NCI-H446 (cell line): ENCODE measurements at regions not wholly inside any gene's neighbourhood (a gene's known extent, or its start where the extent isn't known, plus 50 kb on each side); places are given as distances from the start of the nearest gene placed in this dataset.

Experiments used
- DNase-seq, 2 experiments: peaks; one replicate each; lab custom pipeline; 2025; lab: John Stamatoyannopoulos, UW

DNA sequence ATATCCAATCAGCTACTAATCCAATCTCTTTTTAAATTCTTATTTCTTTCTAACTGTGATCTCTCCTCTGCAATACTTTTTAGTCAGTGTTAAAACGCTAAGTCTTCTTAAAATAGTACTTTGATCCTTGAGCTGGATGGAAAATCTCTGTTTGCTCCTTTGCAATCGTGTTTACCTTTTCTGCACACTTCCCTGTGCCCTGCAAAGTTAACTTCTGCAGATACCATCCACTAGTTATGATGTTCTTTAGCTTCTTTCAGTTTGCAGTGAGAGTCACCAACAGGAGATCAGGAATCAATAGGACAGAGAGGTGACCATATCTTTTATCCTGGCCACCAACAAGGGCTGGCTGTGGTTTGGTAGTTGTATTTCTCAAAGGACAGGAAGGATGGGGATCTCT lies 391.5 kb downstream of the GASK1B start:
- no peak for DNase-seq

DNA sequence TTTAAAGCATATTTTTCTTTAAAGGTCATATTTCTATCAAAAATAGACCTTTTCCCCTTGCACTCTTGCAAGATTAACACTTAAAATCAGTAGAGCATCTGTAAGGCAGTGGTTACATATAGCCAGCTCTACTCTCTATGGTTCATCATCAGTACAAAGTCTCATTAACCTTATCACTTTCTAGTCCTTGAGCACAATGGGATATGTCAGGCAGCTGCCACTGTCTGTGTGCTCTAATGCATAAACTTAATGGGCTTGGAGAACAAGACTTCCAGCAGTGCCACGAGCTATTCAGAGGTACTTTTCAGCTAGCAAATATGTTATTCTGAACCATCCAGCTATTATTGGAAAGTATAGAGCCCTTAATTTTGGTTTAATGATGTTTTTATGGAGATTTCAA lies 393.7 kb downstream of the GASK1B start:
- DNase-seq: no peak

DNA sequence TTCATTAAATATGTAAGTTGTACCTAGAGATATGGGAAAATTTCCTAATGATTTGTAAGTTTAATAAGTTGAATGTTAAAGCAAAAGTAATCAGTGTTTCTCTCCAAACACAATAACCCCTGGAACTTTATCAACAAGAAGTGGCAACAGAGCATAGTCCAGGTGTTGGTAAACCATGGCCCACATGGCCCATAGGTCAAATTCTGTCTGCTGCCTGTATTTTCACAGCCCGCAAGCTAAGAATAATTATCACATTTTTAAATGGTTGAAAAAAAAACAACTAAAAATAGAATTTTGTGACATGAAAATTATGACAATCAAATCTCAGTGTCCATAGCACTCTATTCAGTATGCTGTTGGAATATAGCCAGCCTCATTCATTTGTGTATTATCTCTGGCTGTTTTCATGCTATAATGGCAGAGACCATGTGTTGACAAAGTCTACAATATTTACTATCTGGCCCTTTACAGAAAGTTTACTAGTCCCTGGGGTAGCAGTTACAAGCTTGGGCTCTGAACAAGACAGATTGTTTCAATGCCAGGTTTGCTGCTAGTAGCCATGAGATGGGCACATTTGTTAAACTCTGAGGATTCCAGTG lies 395.8 kb downstream of the GASK1B start:
- peak in 1 of 2 experiments; percentile 8 for DNase-seq

DNA sequence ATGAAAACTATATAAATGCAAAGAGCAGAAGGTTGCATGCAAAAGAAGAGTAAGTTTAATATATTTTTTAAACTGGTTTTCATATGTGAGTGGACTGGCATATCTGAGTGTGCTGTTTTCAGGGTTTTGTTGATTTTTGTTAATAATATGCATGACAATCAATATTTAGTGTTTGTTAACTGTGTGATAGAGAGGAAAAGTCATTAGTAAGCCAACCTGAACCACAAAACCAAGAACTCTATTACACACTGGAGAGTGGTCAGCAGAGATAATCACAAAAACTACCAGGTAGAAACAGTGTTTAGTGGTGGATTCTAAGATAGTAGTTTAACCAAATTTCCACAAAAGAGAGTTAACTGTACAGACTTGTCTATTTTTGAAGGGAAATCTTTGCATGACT lies 396.9 kb downstream of the GASK1B start:
- DNase-seq: no peak

DNA sequence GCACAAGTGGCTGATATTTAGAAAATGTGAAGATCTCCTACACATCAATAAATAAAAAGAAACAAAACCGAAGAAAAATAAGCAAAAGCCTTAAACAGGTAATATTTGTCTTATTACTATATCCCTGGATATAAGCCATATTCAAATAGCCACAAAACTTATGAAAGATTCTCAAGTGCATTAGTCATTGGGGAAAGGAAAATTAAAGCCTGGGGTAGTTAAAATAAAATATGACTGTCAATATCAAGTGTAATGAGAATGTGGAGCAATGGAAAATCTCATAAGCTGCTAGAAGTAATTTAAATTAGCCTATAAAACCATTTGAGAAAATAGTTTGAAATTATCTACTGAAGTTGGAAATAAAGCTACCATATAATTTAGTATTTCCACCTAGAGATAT lies 399.9 kb downstream of the GASK1B start:
- DNase-seq: no peak

DNA sequence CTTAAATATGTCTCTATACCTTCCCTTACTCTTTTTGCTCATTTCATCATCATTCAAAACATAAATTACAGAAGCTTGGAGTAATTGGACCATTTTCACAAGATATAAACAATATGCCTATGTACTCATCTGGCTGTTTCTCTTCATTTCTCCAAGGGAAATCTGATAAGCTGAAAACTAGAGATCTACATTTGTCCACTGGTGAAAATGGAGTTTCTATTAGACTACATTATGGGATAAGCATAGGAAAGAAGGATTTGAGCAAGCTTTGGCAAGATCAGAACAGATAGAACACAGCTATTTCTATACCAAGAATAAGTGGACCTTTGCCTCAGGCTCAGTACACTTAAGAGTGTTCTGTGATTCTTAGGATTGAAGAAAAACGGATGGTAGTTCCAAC lies 404.4 kb downstream of the GASK1B start:
- no peak for DNase-seq

DNA sequence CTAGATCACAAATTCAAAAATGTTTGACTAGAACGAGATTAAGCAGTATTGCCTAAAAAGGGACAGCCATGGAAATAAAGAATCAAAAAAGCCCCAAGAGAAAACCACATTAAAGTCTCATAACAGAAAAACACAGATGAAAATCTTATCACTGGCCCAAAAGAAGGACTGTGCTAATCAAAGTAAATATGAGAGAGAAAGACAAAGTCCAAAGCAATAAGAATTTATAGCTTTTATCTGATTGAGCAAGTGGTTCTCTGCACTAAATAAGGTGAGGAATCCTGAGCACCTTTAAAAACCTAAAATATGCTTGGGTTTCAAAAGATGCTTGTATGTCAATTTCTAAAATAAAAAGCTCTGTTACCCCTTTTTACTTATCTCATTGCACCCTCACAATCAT lies 409.3 kb downstream of the GASK1B start:
- DNase-seq: no peak

DNA sequence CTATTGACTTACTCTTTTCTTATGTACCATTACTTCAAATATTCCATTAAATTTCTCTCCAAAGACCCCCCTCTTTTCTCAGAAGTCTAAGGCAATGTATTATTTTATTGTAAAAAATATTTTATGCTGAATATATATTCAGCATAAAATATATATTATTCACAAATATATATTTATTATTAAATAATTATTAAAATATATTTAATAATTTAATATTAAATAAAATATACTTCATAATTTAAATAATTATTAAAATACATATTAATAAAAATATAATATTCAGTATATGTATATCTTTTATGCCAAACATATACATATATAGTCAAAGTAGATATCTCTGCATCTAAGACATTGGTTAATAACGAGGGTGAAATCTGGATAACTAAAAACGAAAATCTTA lies 418.4 kb downstream of the GASK1B start:
- no peak for DNase-seq

DNA sequence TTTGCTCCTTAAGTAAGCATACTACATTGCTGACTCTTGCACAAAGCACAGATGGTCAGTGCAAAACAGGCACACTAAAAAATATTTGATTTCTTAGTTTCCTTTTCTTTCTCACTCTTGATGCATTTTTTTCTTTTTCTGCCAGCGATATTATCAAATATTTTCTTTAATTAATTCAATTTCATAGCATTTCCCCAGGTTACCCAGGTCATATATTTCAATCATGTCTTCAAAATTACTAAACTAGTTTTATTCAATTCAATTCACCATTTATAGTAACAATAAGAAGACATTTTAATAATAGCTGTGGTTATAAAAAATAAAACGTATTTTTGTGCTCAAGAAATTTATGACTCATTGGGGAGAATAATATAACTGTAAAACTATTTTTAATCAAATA lies 421.2 kb downstream of the GASK1B start:
- DNase-seq: no peak

DNA sequence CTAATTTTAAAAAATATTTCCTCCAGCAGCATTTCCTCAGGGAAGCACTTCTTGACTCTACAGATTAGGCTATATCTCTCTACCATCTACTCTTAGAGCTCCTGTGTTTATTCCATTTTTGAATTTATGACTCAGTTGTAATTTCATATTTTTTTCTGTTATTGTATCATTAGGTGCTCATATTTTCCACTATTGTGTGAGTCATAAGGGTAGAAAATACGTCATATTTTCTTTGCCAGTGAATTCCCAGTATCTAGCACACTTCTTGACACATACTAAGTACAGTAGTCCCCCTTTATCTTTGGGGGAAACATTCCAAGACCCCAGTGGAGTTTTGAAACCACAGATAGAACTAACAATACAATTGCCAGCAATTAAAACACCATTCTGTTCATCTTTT lies 431.2 kb downstream of the GASK1B start:
- no peak for DNase-seq

DNA sequence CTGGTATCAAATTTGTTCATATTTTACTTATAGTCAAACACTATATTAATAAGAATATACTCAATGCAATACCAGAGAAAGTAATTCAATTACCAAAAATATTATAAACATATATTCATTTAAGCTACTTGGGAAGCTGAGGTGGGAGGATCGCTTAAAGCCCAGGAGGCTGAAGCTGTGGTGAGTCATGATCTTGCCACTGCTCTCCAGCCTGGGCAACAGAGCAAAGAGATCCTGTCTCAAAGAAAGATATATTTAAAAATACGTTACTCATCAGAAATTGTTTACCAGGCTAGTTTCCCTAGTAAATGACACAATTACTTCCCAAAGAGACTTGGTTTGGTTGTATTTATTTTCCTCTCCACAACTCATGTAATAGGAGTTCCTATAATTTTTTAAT lies 433.6 kb downstream of the GASK1B start:
- peak in 1 of 2 experiments; percentile 4 for DNase-seq

DNA sequence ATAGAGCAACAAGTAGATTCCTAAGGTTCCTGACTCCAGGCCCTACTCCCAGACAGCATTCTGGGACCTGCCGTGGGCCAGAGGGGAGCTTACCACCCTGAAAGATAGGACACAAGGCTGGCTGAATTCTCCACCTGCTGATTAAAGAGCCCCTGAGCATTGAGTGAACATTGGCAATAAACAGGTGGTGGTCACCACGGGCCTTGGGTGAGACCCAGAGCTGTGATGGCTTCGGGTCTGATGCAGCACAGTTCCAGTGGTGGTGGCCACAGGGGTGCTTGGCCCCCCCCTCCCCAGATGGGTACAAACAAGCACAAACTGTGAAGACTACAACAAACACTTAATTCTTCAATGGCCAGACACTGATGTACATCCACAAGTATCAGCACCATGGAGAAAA lies 444.6 kb downstream of the GASK1B start:
- DNase-seq: no peak

DNA sequence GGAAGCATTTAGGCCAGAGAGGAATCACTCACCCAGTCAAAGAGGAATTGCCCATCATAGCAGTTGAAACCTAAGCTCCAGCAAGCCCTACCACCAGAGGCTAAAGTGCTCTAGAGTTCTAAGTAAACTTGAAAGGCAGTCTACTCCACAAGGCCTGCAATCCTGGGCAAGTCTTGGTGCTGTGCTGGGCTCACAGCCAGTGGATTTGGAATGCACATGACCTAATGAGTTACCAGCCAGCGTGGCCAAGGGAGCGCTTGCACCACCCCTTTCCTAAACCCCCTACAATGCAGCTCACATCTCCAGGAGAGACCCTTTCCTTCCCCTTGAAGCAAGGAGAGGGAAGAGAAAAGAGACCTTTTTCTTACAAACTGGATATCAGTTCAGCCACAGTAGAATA lies 445.7 kb downstream of the GASK1B start:
- peak in 1 of 2 experiments; percentile 55 for DNase-seq

DNA sequence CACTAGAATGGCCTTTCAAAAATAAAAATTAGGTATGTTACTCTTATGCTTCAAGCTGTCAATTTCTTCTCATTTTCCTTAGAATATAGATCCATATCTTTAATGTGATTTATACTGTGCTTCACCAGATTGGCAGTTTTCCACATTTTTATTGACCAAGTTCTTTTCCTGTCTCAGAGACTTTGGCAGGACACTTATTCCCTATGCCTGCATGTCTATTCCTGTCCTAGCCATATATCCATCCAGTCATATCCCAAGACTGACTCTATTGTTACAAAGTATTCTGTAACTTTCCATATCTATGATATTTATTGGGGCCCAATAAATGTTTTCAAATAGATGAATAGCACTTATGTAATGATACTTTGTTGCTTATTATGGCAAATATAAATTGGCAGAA lies 450.7 kb downstream of the GASK1B start:
- DNase-seq: peak; percentile 25 to 28

DNA sequence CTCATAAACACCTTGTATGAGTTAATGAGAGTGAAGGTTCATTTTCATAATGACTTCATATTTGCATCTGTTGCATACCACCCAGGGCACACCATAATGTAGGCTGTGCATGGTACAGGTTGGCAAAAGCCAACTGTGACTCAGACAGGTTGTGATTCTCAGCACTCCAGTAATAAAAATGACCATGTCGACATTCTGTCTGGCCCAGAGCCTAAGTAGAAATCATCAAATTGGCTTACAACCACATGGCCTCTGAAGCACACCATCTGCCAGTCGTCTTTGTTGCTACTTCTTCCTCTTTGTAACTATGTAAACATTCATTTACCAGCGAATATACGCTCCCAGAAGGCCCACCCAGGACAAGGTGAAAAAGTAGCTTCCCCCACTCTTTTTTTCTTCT lies 459.5 kb downstream of the GASK1B start:
- DNase-seq: peak; percentile 90 to 94

DNA sequence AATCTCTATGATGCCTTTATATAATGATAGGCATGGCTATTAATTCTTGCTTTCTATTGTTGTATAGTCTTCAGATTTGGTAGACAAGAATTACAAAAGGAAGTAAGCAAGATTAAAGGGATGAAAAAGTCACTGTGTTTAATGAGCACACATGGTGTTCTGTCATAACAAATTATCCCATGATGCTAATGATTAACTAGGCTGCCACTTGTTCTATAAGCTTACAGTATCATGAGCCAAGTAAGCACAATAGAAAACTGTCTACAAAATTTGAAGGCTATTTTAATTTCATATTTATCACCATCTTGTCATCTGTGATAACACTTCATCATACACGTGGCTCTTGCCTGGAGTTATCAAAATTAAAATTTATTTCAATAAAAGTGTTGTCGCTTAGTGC lies 466.7 kb downstream of the GASK1B start:
- peak in 1 of 2 experiments; percentile 29 for DNase-seq

DNA sequence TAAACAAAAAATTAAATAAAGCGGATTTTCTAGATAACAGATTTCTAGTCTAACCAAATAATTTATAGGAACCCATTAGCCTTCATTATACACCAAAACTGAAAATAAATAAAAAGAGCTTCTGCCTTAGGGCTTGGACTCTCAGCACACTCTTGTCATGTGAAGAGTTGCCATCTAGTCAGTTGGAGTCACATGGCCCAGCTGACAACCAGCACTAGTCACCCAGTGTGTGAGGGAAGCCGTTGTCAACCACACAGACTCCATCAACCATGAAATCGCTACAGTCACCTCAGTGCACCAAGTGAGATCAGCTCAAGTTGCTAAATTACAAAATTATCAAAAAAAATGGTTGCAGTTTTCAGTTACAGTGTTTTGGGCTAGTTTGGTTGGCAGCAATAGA lies 470.0 kb downstream of the GASK1B start:
- no peak for DNase-seq

DNA sequence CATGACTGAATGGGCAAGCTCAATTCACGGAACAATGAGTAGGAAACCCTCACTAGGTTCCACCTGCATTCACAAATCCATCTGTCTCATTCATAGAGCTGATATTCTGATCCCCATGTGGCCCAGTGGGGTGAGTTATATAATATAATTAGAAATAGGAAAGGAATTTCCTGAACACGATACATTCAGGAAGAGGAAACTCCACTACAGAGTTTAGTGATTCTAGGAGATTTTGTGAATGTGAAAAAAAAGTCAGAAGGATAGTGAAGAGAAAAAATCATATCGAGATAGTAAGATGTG lies 471.2 kb downstream of the GASK1B start:
- DNase-seq: no peak

DNA sequence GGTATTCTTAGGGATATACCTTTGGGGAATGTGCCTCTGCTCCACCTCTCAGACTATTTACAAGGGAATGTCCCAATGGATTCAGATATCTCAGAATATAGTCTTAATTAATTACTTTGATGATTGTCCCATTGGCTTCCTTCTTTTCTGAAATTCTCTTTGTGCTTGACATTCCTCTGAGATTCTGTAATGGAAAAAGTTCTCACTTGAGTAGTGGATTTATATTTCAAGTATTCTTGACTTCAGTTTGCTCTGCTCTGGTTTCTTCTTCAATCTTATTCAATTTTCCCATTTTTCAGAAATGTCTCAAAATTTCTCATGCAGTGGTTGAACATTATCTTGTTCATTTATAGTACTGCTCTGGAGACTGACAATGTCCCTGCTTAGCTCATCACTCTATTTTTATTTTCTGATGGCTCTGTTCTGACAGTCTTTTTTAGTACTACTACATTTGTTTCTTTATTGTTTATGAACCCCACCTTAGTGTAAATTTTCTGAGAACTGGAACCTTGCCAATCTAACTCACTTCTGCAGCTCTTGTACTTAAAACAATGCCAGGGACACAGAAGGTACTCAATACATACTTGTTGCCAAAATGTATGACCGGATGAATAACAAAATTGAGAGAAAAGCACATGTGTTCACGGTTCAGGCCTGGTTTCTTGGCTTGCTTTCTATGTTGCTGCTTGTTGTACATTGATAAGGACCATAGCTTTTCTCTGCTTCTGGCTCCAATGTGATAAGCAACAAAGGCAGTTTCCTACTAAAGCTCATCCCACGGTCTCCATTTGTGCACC lies 471.7 kb downstream of the GASK1B start:
- DNase-seq: peak; percentile 41 to 61

DNA sequence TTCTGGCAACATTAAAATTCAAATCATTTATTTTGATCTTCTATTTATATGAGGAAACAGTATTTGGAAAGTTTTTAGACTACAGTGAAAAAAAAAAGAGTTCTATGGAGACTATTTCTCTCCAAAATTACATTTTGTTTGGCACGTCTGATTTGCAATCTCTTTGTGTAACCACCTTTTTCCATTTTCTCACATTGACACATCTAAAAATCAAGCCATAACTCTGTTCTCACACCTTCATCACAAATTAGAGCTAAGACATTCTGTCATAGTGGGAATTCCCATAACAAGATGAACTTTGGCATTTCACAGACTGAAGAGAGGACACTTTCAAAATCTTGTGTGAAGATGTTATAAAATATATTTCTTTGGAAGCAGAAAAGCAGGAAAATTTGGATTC lies 468.9 kb downstream of the GRIA2 start:
- DNase-seq: no peak

DNA sequence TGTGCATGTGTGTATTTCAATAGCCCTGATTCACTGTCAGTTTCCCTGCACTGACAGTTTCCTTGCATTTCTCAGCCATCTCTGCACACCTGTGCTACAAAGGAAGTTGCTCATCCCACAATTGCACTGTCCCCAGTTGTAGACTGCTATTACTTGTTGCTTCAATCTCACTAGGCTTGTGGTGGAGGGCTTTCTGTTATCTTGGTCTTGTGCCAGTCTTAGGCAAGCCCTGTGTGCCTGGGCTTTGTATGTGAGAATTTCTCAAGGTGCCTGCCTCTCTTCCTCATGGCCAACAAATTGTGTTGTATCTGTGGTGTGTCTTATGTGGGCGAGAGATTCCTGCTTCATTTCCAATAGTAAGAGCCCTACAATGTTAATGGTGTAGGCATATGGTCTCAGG lies 467.4 kb downstream of the GRIA2 start:
- DNase-seq: no peak

DNA sequence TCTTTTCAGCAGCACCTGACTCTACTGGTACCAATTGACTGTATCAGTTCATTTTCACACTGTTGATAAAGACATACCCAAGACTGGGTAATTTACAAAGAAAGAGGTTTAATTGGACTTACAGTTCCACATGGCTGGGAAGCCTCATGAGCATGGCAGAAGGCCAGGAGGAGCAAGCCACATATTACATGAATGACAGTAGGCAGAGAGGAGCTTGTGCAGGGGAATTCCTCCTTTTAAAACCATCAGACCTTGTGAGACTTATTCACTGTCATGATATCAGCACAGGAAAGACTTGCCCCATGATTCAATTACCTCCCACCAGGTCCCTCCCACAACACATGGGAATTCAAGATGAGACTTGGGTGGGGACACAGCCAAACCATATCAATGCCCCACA lies 458.8 kb downstream of the GRIA2 start:
- peak in 1 of 2 experiments; percentile 1 for DNase-seq

DNA sequence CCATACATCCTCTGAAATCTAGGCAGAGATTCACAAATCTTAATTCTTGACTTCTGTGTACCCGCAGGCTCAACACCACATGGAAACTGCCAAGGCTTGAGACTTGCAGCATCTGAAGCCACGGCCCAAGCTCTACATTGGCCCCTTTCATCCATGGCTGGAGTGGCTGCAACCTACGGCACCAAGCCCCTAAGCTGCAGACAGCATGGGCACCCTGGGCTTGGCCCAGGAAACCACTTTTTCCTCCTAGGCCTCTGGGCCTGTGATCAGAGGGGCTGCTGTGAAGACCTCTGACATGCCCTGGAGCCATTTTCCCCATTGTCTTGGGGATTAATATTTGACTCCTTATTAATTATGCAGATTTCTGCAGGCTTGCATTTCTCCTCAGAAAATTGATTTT lies 457.9 kb downstream of the GRIA2 start:
- DNase-seq: no peak

DNA sequence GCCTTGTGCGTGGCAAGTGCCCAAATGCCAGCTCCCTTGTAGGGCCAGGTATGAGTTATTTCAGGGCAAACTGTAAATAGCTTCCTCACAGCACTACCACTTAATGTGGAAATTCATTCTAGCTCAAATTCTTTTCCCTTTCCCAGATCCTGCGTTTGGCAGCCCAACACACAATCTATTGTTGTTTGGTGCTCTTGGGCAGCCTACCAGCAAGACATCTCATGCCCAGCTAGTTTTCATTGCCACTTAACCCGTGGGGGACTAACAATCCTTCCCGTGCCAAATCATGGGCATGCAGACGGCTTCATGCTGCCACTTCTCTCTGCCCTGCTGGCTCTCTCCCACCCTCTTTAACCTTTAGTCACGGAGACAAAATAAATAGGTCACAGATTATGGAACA lies 454.2 kb downstream of the GRIA2 start:
- peak; percentile 47 to 58 for DNase-seq
